DMS53 (cell line): ENCODE measurements at regions not wholly inside any gene's neighbourhood (a gene's known extent, or its start where the extent isn't known, plus 50 kb on each side); places are given as distances from the start of the nearest gene placed in this dataset.
"Not testable (repeated sequence)": the region's sequence is repeated elsewhere in the genome, so short reads cannot be mapped to it uniquely, and the experiment has no call there.

ENCODE experiments used
- DNase-seq: peaks from one replicate; lab custom pipeline; 2025; lab: John Stamatoyannopoulos, UW

GRCh38 chr3:95629802-95630201 lies 1184.6 kb upstream of the EPHA6 start:
- no peak for DNase-seq

GRCh38 chr3:95645291-95645690 lies 1169.1 kb upstream of the EPHA6 start:
- no peak for DNase-seq

DNA sequence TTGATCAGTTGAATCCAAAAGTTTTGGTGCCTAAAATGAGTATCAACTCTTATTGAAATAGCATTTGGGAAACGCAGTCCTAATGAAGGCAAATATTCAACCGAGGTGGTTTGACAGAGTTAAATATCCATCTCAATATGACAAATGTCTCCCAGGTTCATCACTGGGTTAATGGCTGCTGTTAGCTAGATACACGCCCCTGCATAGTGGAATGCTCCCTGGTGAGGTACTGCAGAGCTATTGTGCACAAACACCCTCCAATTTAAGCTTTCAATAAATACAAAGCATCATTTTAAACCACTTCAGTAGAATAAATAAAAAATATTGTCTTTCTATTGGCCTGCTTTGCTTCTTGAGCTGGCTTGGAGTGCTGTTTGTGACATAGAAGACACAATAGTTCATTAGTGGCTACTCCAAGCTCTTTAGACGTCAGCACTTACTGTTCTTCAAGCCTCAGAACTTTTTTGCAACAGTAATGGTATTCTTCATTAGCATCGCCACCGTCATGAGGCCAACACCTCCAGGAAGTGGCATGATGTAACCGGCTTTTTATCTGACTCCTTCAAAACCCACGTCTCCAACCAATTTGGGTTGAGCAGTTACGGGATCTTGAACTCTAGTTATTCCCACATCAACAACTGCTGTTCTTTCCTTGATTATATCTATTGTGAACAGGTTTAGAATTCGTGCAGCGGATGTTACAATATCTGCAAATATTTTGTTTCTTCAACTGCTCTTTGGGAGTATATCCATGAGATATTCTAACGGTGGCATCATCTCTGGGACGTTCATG lies 1159.6 kb upstream of the EPHA6 start:
- peak; percentile 1 for DNase-seq

DNA sequence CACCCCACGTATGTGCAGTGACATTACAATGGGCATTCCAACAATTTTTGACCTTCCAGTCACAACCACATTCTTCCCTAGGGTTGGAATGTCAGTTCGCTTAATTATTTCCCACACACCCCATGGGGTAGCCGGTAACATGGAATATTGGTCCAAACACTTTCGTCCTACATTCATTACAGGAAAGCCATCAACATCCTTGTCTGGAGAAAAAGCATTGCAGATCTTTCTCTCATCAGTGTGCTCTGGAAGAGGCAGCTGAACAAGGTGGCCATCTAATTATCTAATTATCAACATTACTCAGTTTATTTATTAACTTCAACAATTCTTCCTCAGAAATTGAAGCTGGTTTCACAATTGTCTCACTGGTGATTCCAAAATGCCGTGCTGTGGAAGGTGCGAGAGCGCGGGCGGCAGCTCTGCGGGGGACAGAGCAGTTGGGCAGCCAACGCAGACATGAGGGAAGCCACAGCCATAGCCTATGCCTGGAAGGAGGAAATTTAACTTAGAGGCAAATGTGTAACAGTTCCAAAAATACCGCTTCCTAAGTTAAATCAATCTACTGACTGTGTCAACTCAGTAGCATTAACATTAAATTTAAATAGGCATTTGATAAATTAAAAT lies 1158.9 kb upstream of the EPHA6 start:
- no peak for DNase-seq

- DNase-seq, result no peak
Observed at GRCh38 chr3:95670765-95671164, 1143.6 kb upstream of the EPHA6 start.

DNA sequence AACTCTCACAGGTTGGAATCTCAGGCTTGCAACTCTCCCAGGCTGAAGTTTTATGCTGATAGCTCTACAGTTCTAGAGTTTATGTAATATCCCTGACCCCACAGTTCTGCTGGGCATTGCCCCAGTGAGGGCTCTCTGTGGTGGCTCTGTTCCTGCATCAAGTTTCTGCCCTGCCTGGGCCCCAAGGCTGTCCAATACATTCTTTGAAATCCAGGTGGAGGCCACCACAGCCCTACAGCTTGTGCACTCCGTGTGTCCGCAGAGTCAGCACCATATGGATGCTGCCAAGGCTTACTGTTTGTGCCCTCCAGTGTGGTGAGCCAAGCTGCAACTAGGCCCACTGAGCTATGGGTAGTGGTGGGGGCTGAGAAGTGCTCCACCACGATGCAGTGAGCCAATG lies 1141.2 kb upstream of the EPHA6 start:
- DNase-seq, result no peak

DNA sequence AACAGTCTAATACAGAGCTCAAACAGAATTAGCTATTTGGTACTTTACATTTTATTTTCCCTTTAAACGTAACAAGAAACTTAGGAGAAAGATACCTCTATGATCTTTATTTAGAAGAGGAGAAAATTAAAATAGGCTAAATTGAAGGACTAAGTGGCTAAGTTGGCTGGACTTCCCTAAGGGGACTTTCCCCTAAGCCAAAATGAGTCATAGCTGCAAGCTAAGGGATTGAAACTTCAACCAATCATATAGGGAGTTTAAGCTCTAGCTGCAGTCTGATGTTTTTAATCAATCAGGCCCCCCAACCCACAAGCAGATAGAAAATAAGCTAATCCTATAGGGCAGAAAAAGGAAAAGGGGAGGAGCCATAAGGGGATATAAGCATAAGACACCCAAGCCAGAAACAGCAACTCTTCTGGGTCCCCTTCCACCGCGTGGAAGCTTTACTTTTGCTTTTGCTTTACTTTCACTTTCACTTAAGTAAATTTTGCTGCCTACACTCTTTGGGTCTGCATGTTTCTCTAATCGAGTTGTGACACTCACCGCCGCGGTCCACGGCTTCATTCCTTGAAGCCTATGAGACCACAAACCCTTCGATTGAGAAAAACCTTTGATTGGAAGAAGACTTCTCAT lies 1108.5 kb upstream of the EPHA6 start:
- DNase-seq, result peak; percentile 80

DNA sequence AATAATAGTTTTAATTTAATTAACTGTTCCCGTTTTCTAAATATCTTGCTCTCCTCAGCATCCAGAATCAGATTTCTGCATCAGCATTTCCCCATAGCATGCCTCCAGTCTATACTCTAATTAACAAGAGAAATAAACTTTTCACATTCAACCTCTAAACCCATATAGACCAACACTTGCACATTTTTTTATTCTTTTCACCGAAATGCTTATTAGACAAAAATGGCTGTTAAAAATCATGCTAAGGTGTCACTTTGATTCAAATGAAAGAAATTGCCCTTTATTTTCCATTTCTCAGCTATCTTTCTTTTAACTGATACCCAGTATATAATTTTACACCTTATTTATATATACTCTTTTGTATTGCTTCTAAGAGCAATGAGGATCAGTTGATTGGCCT lies 1107.1 kb upstream of the EPHA6 start:
- DNase-seq, result no peak

DNA sequence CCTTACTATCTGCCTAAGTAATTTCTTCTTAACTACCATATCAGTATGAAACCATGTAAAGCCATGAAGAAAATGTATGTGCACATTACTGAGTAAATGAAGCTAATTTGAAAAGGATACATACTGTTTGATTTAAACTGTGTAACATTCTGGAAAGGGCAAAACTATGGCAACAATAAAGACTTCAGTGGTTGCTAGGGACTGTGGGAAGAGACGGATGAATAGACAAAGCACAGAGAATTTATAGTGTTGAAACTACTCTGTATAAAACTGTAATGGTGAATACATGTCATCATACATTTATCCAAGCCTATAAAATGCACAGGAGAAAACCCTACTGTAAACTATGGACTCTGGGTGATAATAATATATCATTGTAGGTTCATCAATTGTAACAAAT lies 1103.7 kb upstream of the EPHA6 start:
- no peak for DNase-seq

DNA sequence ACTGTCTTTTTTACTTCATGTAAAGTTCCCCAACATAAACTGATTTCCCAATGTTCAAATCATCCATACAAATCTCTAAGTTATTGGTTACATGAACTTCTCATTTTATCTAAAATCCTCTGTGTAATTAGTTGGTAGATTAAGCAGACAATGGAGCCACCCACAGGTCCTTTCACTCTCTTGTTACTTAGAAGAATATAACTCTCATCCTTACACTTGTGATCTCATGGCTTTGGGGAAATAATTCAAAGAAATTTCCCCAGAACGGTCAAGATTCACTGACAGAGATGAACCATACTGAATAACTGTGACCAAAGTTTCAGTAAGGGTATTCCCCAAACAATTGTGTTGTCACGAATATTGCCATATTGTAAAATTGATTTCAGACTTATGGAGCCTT lies 1102.6 kb upstream of the EPHA6 start:
- DNase-seq, result no peak

DNA sequence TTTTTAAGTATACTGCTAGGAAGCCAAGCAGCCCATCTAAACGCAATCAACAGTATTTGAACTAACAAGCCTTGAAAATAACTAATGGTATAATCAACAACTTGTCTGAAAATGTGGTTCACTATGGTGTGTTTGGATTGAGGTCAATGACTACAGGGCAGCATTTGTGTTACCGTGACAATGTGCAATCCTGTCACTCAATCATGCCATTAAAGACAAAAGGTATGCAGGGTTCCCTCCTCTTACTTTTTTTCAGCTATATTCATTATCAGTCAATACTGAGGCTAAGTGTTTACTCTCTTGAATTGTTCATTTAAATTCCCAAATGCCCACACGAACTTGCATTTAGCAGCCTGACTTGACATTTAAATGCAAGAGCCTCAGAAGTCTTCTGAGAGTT lies 1099.3 kb upstream of the EPHA6 start:
- peak; percentile 13 for DNase-seq

GRCh38 chr3:95717048-95717447 lies 1097.3 kb upstream of the EPHA6 start:
- DNase-seq, result no peak

DNA sequence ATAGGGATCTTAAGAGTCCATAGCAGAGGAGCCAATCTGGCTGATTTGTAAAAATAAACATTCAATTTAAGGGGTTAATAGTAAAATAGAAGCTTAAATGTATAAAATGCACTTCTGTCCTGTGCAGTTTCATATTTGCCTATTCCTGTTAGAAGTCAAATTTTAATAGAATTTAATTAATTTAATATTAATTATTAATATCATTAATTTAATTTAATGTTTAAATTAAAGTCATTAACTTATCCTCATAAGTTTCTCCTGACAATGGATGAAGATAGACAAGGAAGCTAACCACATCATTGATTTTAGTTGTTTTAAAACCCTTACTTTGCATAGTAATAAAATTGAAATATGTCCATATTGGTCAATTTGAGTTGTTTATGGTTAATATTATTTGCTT lies 1096.2 kb upstream of the EPHA6 start:
- no peak for DNase-seq

DNA sequence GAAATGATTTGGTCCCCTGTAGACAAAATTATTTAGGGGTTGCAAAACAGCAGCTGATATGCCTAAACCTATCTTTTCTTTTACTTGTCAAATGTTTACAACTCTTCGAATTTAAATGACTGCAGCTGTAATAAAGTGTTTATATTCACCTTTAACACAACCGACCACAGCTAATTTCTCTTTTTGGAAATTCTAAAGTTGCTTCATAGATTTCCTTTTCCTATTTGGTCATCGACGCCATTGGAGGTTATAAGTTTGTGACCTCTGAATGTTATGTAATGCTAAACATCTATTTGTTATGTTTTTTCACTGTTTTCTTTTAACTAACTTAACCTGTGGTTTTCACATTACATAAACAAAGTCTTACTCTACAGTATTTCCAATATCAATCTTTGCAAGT lies 1094.9 kb upstream of the EPHA6 start:
- DNase-seq, result no peak

GRCh38 chr3:95721938-95722337 lies 1092.5 kb upstream of the EPHA6 start:
- peak; percentile 38 for DNase-seq

DNA sequence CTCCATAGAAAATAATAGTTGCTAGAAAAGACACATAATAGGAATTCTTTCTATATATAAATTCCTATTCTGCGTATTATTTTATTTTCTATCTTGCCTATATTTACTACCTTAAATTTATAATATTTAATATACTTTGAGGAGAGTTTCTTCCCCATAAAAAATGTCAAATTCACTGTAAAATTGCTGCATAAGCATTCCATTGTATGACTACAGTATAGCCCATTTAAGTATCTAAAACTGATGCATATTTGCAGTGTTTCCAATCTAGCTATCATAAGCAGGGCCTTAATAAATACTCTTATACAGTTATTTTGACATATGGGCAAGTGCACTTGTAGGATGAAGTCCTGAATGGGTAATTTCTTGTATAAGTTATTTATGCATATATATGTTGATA lies 1088.6 kb upstream of the EPHA6 start:
- DNase-seq, result no peak

- no peak for DNase-seq
Observed at GRCh38 chr3:95731753-95732152, 1082.6 kb upstream of the EPHA6 start.

DNA sequence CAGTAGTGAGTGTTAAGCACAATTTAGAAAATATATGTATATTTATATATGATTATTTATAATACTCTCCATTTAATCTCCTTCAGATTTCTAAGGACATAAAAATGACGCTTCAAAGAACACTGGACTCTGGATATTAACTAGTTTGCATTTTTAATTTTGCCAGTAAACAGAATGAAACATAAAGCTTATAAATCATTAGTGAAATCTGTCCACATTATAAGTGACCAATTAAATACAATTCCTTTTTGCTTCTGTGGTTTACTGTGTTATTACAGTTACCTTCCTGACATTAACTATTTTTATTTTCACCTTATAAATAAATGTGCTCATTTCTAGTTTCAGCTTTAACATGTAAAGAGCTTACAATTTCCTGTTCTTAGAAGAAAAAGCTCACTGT lies 1081.1 kb upstream of the EPHA6 start:
- no peak for DNase-seq

DNA sequence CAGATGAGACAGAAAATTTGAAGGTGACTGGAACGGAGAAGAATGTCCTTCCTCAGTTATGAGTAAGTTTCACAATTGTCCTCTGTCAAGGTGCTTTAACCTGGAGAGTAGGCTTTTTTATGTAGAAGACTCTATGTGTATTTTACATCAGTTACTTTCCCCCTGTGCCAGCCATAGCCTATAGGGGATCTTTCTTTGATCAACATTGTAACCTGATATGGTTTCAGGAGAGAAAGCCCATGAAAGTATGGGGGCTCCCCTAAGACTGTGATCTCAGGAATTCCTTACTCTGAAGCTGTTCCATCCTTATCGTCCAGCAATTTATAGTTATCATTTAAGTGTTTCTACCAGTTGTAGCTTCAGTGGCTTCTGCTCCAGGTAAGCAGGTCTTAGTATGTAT lies 1076.3 kb upstream of the EPHA6 start:
- no peak for DNase-seq

- not testable (repeated sequence) for DNase-seq
Observed at GRCh38 chr3:95744896-95745295, 1069.5 kb upstream of the EPHA6 start.

DNA sequence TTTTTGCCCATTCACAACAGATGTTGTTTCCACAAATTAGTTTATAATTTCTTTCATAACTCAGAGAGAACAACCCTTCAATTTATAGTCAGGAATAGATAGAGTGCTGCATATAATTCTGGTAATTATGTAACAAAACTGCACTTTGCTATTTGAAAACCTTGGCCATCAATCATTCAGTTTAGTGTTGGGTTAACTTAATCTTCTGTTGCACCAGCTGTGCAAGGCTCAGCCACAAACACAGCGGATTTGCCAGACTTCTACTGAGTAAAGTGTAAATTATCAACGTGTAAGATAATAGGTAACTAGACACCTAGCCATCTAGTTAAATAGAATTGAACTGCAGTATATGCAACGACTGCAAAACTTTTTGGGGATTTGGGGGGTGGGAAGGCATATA lies 1064.3 kb upstream of the EPHA6 start:
- DNase-seq, result no peak

- peak; percentile 42 for DNase-seq
Observed at GRCh38 chr3:95751509-95751908, 1062.9 kb upstream of the EPHA6 start.

DNA sequence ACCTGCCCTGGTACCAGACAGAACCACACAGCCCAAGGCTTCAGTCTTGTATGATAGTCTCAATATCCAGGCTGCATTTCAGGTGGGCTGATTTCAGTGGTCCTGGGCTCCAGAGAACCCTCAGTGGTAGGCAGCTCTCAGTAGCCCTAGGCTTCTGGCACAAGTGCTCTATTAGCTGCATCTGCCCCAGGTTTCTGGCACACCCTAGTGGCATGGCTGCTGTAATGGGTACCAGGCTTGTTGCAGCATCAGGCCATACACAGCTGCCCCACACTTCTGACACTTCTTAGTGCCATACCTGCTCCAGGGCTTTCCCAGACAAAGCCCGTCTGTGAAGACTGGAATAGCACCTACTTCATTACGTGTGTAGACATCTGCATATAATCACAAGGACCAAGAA lies 1062.2 kb upstream of the EPHA6 start:
- DNase-seq, result peak; percentile 55
